ENCODE measurements at regions not wholly inside any gene's neighbourhood (a gene's known extent, or its start where the extent isn't known, plus 50 kb on each side); places are given as distances from the start of the nearest gene placed in this dataset.

DNA sequence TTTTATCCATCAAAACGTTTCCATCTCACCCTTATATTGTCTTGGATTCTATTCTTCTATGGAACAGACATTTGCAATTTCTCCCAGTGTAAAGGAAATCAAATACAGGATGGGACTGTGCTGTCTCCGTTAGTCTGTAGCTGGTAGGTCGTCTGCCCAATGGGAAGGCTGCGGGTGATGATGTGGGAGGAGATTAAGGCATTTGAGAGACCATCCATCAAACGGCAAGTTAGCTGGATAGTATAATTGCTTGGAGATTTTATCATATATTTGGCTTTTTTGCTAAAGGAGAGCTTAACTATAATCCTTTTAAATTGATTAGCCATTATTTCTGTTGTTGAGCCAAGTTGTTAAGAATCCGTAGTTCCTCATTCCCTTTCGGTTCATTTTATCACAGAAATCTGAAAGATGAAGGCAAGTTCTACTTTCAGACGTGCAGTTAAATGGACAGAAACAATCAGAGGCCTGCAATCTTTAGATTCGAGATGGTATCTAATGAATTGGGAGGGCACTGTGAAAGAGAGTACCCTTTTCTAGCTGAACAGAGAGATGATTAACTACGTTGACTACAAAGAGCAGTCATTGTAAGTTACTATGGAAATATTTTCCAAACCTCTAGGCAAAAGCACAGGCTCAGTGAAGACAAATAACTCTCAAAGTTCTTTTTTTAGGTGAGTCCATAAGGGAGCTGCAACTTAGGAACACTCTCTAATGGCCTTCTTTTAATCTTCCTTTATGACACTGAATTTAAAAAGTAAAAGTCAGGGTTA lies 253.3 kb upstream of the KIAA1217 start:
- TF ChIP-seq FOXM1 (IDR thresholded peaks at IDR 0.05; ENCODE audit: borderline replicate concordance, low read depth) = no peak
- TF ChIP-seq ZBTB7A (IDR thresholded peaks at IDR 0.05; ENCODE audit: low read depth) = no peak
- TF ChIP-seq CEBPB (IDR thresholded peaks at IDR 0.05) = no peak
- no peak for TF ChIP-seq EP300 (IDR thresholded peaks at IDR 0.05; ENCODE audit: borderline replicate concordance)
- TF ChIP-seq, protein P1, sequence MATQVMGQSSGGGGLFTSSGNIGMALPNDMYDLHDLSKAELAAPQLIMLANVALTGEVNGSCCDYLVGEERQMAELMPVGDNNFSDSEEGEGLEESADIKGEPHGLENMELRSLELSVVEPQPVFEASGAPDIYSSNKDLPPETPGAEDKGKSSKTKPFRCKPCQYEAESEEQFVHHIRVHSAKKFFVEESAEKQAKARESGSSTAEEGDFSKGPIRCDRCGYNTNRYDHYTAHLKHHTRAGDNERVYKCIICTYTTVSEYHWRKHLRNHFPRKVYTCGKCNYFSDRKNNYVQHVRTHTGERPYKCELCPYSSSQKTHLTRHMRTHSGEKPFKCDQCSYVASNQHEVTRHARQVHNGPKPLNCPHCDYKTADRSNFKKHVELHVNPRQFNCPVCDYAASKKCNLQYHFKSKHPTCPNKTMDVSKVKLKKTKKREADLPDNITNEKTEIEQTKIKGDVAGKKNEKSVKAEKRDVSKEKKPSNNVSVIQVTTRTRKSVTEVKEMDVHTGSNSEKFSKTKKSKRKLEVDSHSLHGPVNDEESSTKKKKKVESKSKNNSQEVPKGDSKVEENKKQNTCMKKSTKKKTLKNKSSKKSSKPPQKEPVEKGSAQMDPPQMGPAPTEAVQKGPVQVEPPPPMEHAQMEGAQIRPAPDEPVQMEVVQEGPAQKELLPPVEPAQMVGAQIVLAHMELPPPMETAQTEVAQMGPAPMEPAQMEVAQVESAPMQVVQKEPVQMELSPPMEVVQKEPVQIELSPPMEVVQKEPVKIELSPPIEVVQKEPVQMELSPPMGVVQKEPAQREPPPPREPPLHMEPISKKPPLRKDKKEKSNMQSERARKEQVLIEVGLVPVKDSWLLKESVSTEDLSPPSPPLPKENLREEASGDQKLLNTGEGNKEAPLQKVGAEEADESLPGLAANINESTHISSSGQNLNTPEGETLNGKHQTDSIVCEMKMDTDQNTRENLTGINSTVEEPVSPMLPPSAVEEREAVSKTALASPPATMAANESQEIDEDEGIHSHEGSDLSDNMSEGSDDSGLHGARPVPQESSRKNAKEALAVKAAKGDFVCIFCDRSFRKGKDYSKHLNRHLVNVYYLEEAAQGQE (IDR thresholded peaks at IDR 0.05; ENCODE audit: low read depth) = no peak
- TF ChIP-seq, protein P2, sequence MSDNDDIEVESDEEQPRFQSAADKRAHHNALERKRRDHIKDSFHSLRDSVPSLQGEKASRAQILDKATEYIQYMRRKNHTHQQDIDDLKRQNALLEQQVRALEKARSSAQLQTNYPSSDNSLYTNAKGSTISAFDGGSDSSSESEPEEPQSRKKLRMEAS (IDR thresholded peaks at IDR 0.05) = no peak
- no peak for TF ChIP-seq EGR1 (IDR thresholded peaks at IDR 0.05)
- TF ChIP-seq, protein P3, sequence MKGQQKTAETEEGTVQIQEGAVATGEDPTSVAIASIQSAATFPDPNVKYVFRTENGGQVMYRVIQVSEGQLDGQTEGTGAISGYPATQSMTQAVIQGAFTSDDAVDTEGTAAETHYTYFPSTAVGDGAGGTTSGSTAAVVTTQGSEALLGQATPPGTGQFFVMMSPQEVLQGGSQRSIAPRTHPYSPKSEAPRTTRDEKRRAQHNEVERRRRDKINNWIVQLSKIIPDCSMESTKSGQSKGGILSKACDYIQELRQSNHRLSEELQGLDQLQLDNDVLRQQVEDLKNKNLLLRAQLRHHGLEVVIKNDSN (IDR thresholded peaks at IDR 0.05) = no peak
- TF ChIP-seq YY1 (IDR thresholded peaks at IDR 0.05; ENCODE audit: low read depth) = no peak
- TF ChIP-seq RAD21 (IDR thresholded peaks at IDR 0.05; ENCODE audit: low read depth) = no peak
- TF ChIP-seq TAF1 (IDR thresholded peaks at IDR 0.05; ENCODE audit: low read depth) = no peak
- no peak for TF ChIP-seq TEAD4 (IDR thresholded peaks at IDR 0.05)
- TF ChIP-seq TCF12 (IDR thresholded peaks at IDR 0.05; ENCODE audit: low read depth) = no peak
- TF ChIP-seq NFIC (IDR thresholded peaks at IDR 0.05) = no peak

DNA sequence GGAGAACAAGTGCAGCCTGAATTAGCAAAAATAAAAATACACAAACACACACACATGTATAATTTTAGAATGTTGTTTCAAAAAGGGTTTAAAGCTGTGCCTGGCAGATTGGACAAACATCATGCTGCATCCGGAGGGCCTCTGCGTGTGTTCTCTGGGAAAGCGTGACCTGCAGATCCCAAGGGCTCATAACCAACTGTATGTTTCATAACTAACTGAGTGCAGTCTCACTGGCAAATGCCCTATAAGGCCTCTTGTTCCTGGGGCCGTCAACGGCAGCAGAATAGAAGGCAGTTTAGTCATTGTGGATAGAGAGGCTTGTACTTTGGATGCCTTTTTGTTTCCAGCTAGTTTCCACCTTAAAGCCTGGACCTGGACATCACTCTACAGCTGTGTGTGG lies 243.8 kb upstream of the KIAA1217 start:
- no peak for TF ChIP-seq EP300 (IDR thresholded peaks at IDR 0.05; ENCODE audit: borderline replicate concordance)
- TF ChIP-seq CREB1 (IDR thresholded peaks at IDR 0.05; ENCODE audit: low read depth) = no peak
- no peak for TF ChIP-seq FOXM1 (IDR thresholded peaks at IDR 0.05; ENCODE audit: borderline replicate concordance, low read depth)
- no peak for TF ChIP-seq ZBTB7A (IDR thresholded peaks at IDR 0.05; ENCODE audit: low read depth)

DNA sequence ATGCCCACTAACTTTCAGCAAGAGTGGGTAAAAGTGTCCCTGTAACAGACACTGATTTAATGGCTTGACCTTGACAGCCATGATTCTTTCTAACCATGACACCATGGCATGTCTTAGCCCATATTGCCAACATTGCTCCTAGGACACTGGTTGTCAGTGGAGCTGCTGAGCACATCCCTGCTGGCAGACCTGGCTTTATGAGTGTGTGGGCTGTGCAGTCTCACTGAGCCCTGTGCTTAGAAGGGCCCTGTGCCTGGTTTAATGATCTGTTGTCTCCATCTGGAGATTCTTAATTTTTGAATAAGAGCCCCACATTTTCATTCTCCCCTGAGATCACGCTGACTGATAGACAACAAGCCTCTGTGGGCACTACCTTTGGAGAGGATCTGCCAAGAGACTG lies 243.1 kb upstream of the KIAA1217 start:
- TF ChIP-seq, protein P1 (IDR thresholded peaks at IDR 0.05; ENCODE audit: low read depth) = no peak
- no peak for TF ChIP-seq ZBTB7A (IDR thresholded peaks at IDR 0.05; ENCODE audit: low read depth)
- no peak for TF ChIP-seq EP300 (IDR thresholded peaks at IDR 0.05; ENCODE audit: borderline replicate concordance)
- TF ChIP-seq NFIC (IDR thresholded peaks at IDR 0.05) = no peak
- TF ChIP-seq CEBPB (IDR thresholded peaks at IDR 0.05) = no peak
- no peak for TF ChIP-seq TCF12 (IDR thresholded peaks at IDR 0.05; ENCODE audit: low read depth)
- TF ChIP-seq, protein P3 (IDR thresholded peaks at IDR 0.05) = no peak
- no peak for TF ChIP-seq TEAD4 (IDR thresholded peaks at IDR 0.05)
- TF ChIP-seq, protein P2 (IDR thresholded peaks at IDR 0.05) = no peak
- no peak for TF ChIP-seq TAF1 (IDR thresholded peaks at IDR 0.05; ENCODE audit: low read depth)
- TF ChIP-seq RAD21 (IDR thresholded peaks at IDR 0.05; ENCODE audit: low read depth) = no peak
- no peak for TF ChIP-seq CREB1 (IDR thresholded peaks at IDR 0.05; ENCODE audit: low read depth)
- no peak for TF ChIP-seq EGR1 (IDR thresholded peaks at IDR 0.05)
- TF ChIP-seq FOXM1 (IDR thresholded peaks at IDR 0.05; ENCODE audit: borderline replicate concordance, low read depth) = no peak
- no peak for TF ChIP-seq YY1 (IDR thresholded peaks at IDR 0.05; ENCODE audit: low read depth)

DNA sequence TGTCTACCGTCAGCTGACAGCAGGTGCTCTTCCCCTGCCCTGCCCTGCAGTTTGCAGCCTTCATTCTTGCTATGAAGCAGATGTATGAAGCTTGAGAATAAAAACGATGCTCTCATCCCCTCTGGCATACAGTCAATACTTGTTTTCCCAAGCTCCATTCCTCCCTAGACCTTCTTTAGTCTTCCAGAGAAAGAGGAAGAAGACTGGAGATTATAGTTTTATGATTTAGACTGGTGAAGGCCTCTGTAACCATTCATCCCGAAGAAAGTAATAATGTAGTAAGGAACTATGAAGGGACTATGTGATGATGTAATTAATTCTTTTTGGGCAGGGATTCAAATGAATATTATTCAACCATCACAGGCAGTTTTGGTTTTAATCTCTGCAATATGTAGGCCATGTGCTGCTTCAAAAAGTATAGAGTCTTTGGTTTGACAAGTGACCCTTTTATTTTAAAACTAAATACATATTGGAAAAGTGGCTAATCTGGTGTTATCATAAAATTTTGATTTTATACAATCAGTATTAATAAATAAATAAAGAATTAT lies 242.4 kb upstream of the KIAA1217 start:
- TF ChIP-seq, protein P1 (IDR thresholded peaks at IDR 0.05; ENCODE audit: low read depth) = no peak
- TF ChIP-seq, protein P3 (IDR thresholded peaks at IDR 0.05) = no peak
- no peak for TF ChIP-seq YY1 (IDR thresholded peaks at IDR 0.05; ENCODE audit: low read depth)
- TF ChIP-seq, protein P2 (IDR thresholded peaks at IDR 0.05) = no peak
- TF ChIP-seq ZBTB7A (IDR thresholded peaks at IDR 0.05; ENCODE audit: low read depth) = no peak
- TF ChIP-seq CEBPB (IDR thresholded peaks at IDR 0.05) = no peak
- TF ChIP-seq NFIC (IDR thresholded peaks at IDR 0.05) = no peak
- no peak for TF ChIP-seq TEAD4 (IDR thresholded peaks at IDR 0.05)
- TF ChIP-seq EGR1 (IDR thresholded peaks at IDR 0.05) = no peak
- TF ChIP-seq TCF12 (IDR thresholded peaks at IDR 0.05; ENCODE audit: low read depth) = no peak
- no peak for TF ChIP-seq EP300 (IDR thresholded peaks at IDR 0.05; ENCODE audit: borderline replicate concordance)
- no peak for TF ChIP-seq TAF1 (IDR thresholded peaks at IDR 0.05; ENCODE audit: low read depth)
- no peak for TF ChIP-seq FOXM1 (IDR thresholded peaks at IDR 0.05; ENCODE audit: borderline replicate concordance, low read depth)
- no peak for TF ChIP-seq RAD21 (IDR thresholded peaks at IDR 0.05; ENCODE audit: low read depth)
- TF ChIP-seq CREB1 (IDR thresholded peaks at IDR 0.05; ENCODE audit: low read depth) = no peak

All from Ishikawa (cell line).